Calu3 (cell line): ENCODE measurements at regions not wholly inside any gene's neighbourhood (a gene's known extent, or its start where the extent isn't known, plus 50 kb on each side); places are given as distances from the start of the nearest gene placed in this dataset.

Experiments used
- BruUV-seq: library from RNA; stranded (reverse); fragments of 400-500 nt; replicated peaks from 2 replicates; lab custom pipeline; 2021; lab: Mats Ljungman, UMichigan
- CTCF ChIA-PET: fragments of 300-600 bp; sonication (Branson Sonifier 250); formaldehyde crosslinking; loops from one replicate; lab custom pipeline; 2022; ENCODE audit warnings: antibody characterized with exemption; lab: Charles Lee
- DNase-seq: peaks from one replicate; pipeline ENCODE4 v3.0.0; 2022
- H3K27ac Mint-ChIP-seq: one replicate; pipeline ENCODE4 v1.8.0; 2022; ENCODE audit warnings: mixed read lengths; ENCODE audit not compliant: unreplicated experiment
- H3K27me3 Mint-ChIP-seq: one replicate; pipeline ENCODE4 v1.8.0; 2022; ENCODE audit warnings: mixed read lengths; ENCODE audit not compliant: unreplicated experiment
- H3K36me3 Mint-ChIP-seq: one replicate; pipeline ENCODE4 v1.8.0; 2022; ENCODE audit warnings: mild to moderate bottlenecking, moderate library complexity, mixed read lengths; ENCODE audit not compliant: insufficient read depth, unreplicated experiment
- H3K4me1 Mint-ChIP-seq: one replicate; pipeline ENCODE4 v1.8.0; 2022; ENCODE audit warnings: mild to moderate bottlenecking, low read depth, mixed read lengths; ENCODE audit not compliant: unreplicated experiment
- H3K4me3 Mint-ChIP-seq: one replicate; pipeline ENCODE4 v1.8.0; 2022; ENCODE audit warnings: mild to moderate bottlenecking, low read depth, moderate library complexity, mixed read lengths; ENCODE audit not compliant: unreplicated experiment
- H3K9me3 Mint-ChIP-seq: one replicate; pipeline ENCODE4 v1.8.0; 2022; ENCODE audit warnings: low read depth, mixed read lengths; ENCODE audit not compliant: unreplicated experiment
- intact Hi-C: fragments of 100-400 bp; cut with micrococcal nuclease; formaldehyde crosslinking; loops from one replicate; pipeline ENCODE4 v1.10.0; 2022; ENCODE audit not compliant: unreplicated experiment
- TF ChIP-seq, protein P1 (sequence below): fragments of 200-600 bp; IDR thresholded peaks from one replicate; pipeline ENCODE4 v1.8.0; 2022; ENCODE audit warnings: antibody characterized with exemption; ENCODE audit not compliant: unreplicated experiment

DNA sequence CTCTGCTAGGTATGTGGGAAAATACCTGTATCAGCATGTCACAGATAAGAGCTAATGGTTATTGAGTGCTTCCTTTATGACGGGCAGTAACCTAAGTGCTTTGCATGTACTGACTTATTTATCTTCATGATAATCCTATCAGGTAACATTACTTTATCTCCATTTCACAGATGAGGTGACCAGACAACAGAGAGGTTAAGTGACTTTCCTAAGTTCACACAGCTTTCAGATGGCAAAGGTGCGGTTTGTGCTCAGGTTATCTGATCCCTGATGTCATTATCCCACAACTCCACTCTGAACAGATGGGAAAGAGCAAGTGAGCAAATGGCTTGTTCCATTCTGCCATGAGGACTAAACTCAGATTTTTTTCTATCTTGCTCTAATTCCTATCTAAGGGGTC, 217.0 kb upstream of the PODXL start:
- no TSS peak for BruUV-seq
- no peak for DNase-seq
- no peak overlapping the region for H3K4me3 Mint-ChIP-seq
- intact Hi-C loops, result no loop called here
- TF ChIP-seq, protein P1, sequence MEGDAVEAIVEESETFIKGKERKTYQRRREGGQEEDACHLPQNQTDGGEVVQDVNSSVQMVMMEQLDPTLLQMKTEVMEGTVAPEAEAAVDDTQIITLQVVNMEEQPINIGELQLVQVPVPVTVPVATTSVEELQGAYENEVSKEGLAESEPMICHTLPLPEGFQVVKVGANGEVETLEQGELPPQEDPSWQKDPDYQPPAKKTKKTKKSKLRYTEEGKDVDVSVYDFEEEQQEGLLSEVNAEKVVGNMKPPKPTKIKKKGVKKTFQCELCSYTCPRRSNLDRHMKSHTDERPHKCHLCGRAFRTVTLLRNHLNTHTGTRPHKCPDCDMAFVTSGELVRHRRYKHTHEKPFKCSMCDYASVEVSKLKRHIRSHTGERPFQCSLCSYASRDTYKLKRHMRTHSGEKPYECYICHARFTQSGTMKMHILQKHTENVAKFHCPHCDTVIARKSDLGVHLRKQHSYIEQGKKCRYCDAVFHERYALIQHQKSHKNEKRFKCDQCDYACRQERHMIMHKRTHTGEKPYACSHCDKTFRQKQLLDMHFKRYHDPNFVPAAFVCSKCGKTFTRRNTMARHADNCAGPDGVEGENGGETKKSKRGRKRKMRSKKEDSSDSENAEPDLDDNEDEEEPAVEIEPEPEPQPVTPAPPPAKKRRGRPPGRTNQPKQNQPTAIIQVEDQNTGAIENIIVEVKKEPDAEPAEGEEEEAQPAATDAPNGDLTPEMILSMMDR, result no peak
- no peaks in the 10 kb centered on the region for H3K4me1 Mint-ChIP-seq
- CTCF ChIA-PET, result no interaction called here
- H3K9me3 Mint-ChIP-seq, result no peaks in the 10 kb centered on the region
- no peaks in the 10 kb centered on the region for H3K36me3 Mint-ChIP-seq
- peaks cover 32% of the 10 kb centered on the region for H3K27me3 Mint-ChIP-seq
- no peak overlapping the region for H3K27ac Mint-ChIP-seq

DNA sequence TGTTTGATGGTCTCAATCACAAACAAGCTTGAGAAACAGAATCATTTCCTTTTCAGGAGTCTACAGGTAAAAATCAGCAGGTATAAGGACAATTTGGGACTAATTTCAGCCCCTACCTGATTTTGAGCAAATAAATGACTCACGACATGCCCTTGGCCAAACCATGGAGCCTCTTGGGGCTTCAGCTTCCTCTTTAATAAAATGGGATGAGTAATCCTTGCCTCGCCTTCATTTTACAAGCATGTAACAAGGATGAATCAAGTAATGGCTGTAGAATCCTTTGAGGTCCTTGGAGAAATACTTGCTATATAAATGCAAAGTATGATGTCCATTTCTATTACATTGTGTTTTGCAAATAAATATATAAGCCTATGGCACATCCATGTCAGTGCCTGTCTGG, 212.8 kb upstream of the PODXL start:
- DNase-seq, result no peak
- H3K36me3 Mint-ChIP-seq, result no peaks in the 10 kb centered on the region
- TF ChIP-seq, protein P1, result no peak
- no peak overlapping the region for H3K27ac Mint-ChIP-seq
- no TSS peak for BruUV-seq
- CTCF ChIA-PET, result interaction anchor here (0.7 kb wide), 1 partner anchor 244 kb away, joined by 3 read pairs; no protein-coding TSS in a partner anchor
- intact Hi-C loops, result no loop called here
- H3K4me1 Mint-ChIP-seq, result no peaks in the 10 kb centered on the region
- H3K9me3 Mint-ChIP-seq, result no peaks in the 10 kb centered on the region
- H3K27me3 Mint-ChIP-seq, result peaks cover 30% of the 10 kb centered on the region
- H3K4me3 Mint-ChIP-seq, result no peak overlapping the region

DNA sequence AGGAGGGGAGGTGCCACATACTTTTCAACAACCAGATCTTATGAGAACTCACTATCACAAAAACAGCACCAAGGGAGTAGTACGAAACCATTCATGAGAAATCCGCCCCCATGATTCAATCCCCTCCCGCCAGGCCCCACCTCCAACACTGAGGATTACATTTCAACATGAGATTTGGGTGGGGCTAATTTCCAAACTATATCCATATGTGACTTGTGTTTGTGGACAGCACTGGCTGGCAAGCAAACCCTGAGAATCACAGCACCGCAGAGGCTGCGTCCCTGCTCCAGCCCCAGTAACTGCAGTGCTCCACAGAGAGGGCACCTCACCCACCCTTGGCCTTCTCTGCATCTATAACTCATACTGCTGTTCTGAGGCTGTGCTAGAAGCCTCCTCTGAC, 211.2 kb upstream of the PODXL start:
- no peaks in the 10 kb centered on the region for H3K9me3 Mint-ChIP-seq
- DNase-seq, result no peak
- no peak overlapping the region for H3K27ac Mint-ChIP-seq
- intact Hi-C loops, result no loop called here
- BruUV-seq, result no TSS peak
- CTCF ChIA-PET, result no interaction called here
- no peaks in the 10 kb centered on the region for H3K36me3 Mint-ChIP-seq
- H3K4me1 Mint-ChIP-seq, result no peaks in the 10 kb centered on the region
- TF ChIP-seq, protein P1, result no peak
- peaks cover 40% of the 10 kb centered on the region for H3K27me3 Mint-ChIP-seq
- no peak overlapping the region for H3K4me3 Mint-ChIP-seq

DNA sequence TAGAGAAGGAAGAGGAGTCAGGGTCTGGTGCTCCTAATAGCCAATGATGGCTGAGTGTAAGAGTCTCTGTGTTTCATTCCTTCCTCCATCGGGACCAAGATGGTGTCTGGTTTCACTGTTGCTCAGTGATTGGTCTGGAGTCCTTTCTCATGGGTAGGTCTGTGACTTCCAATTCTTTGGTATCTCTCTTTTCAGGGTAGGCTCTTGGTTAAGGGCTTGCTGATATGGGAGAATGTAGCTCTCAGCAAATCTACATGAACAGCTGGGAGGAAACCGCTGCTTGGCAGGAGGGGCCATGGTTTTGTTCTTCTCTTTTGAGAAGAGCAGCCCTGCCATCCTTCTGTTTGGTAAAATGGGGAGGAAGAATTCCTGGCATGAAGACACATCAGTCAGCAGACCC, 209.1 kb upstream of the PODXL start:
- Mint-ChIP-seq H3K9me3 (no peaks in the 10 kb centered on the region), H3K4me1 (no peaks in the 10 kb centered on the region), H3K36me3 (no peaks in the 10 kb centered on the region), H3K4me3 (no peak overlapping the region), H3K27me3 (peaks cover 48% of the 10 kb centered on the region), H3K27ac (no peak overlapping the region)
- intact Hi-C loops, result no loop called here
- BruUV-seq, result no TSS peak
- DNase-seq, result no peak
- CTCF ChIA-PET, result no interaction called here
- TF ChIP-seq, protein P1, result no peak
